ENCODE measurements at regions not wholly inside any gene's neighbourhood (a gene's known extent, or its start where the extent isn't known, plus 50 kb on each side); places are given as distances from the start of the nearest gene placed in this dataset.

DNA sequence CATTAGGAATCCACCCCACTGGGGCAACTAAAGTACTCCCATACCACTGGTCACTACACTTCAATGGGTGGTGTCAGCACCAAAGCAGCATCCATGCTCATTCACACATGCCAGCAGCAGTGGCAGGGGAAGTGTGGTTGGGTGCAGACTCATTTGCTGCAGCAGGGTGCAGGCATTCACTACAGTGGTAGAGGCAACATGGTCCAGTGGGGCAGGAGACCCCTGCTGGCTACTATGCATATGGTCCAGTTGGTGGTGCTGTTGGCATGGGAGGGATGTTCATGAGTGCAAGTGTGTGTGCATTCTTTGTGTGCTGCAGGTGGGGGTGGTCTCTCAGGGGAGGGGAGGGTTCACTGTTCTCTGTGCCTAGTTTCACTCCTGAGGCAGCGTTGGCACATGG lies 908.4 kb upstream of the NOVA1 start:
- ChIA-PET POLR2A (no interaction called here), CTCF (no interaction called here)
- DNase-seq (no peak), ATAC-seq (ENCODE audit: low read depth) (no peak)
- no peaks in the 10 kb centered on the region for H4K20me1 ChIP-seq (ENCODE audit: control insufficient read depth, insufficient read depth, low read length, poor library complexity, severe bottlenecking)
- H3K27me3 ChIP-seq (replicated peaks in 1 of 4; ENCODE audit: control extremely low read depth in 1 of 4, control insufficient read depth in 3 of 4, insufficient read depth in 4 of 4, low read length in 3 of 4): no peaks in the 10 kb centered on the region
- H3K4me2 ChIP-seq (replicated peaks; ENCODE audit: low read depth, low read length, poor library complexity, severe bottlenecking): no peak overlapping the region
- no peaks in the 10 kb centered on the region for H3K36me3 ChIP-seq (replicated peaks in 1 of 2; ENCODE audit: control extremely low read depth in 1 of 2, control insufficient read depth in 1 of 2, extremely low read depth in 1 of 2, insufficient read depth in 2 of 2, low read length in 1 of 2)
- H3K27me3 Mint-ChIP-seq: no peaks in the 10 kb centered on the region
- no peak overlapping the region for H3K4me3 ChIP-seq (ENCODE audit: control extremely low read depth in 1 of 5, extremely low read depth in 1 of 5, insufficient read depth in 1 of 5, low read depth in 2 of 5, low read length in 4 of 5)
- peaks cover 9% of the 10 kb centered on the region for H3K9me3 Mint-ChIP-seq (ENCODE audit: insufficient read depth)
- WGBS (ENCODE audit: insufficient coverage): 73% methylated on average over 1 of the region's 1 CpG
- H3K27ac ChIP-seq (ENCODE audit: low read length in 2 of 2): no peak overlapping the region
- H3K9me3 ChIP-seq (ENCODE audit: control extremely low read depth in 1 of 3, control insufficient read depth in 2 of 3, insufficient read depth in 1 of 3, low read length in 2 of 3): peaks cover 0 to 12% (median 2%) of the 10 kb centered on the region in 3 donors
- intact Hi-C loops (cut with micrococcal nuclease): no loop called here
- no peaks in the 10 kb centered on the region for H3K4me1 Mint-ChIP-seq
- no peak overlapping the region for H2AFZ ChIP-seq (ENCODE audit: insufficient read depth, low read depth, low read length, poor library complexity, severe bottlenecking)
- no peaks in the 10 kb centered on the region for H3K4me1 ChIP-seq (ENCODE audit: control insufficient read depth in 2 of 2, insufficient read depth in 2 of 2, low read length in 2 of 2)
- H3K27ac Mint-ChIP-seq: no peak overlapping the region
- H3K9ac ChIP-seq (ENCODE audit: low read length): no peak overlapping the region
- TF ChIP-seq, protein P1, sequence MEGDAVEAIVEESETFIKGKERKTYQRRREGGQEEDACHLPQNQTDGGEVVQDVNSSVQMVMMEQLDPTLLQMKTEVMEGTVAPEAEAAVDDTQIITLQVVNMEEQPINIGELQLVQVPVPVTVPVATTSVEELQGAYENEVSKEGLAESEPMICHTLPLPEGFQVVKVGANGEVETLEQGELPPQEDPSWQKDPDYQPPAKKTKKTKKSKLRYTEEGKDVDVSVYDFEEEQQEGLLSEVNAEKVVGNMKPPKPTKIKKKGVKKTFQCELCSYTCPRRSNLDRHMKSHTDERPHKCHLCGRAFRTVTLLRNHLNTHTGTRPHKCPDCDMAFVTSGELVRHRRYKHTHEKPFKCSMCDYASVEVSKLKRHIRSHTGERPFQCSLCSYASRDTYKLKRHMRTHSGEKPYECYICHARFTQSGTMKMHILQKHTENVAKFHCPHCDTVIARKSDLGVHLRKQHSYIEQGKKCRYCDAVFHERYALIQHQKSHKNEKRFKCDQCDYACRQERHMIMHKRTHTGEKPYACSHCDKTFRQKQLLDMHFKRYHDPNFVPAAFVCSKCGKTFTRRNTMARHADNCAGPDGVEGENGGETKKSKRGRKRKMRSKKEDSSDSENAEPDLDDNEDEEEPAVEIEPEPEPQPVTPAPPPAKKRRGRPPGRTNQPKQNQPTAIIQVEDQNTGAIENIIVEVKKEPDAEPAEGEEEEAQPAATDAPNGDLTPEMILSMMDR (IDR thresholded peaks at IDR 0.05): no peak
- no peak for TF ChIP-seq EZH2 (IDR thresholded peaks at IDR 0.05; ENCODE audit: borderline replicate concordance, insufficient read depth, low read depth, low read length, poor library complexity, severe bottlenecking)
- H3K4me3 Mint-ChIP-seq: no peak overlapping the region
- no peaks in the 10 kb centered on the region for H3K79me2 ChIP-seq (ENCODE audit: control insufficient read depth, insufficient read depth, low read length)

DNA sequence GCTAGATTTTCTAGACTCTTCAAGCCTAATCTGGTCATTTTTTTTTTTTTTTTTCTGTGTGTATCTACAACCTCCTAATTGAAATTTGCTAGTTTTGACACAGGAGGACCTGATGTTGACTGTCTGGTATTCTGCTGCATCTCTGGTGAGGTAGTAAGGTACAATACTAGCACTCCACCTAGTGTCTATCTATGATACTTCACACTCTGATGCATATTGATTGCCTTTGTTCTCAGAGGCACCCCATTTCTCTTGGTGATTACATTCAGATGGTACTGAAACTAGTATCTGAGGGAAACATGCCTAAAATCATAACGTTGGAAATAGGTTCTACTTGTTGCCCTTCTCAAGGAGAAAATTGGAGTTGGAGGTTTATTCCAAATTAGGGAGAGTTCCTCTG lies 930.5 kb upstream of the NOVA1 start:
- Histone ChIP-seq H3K36me3 (replicated peaks in 1 of 2; ENCODE audit: control extremely low read depth in 1 of 2, control insufficient read depth in 1 of 2, extremely low read depth in 1 of 2, insufficient read depth in 2 of 2, low read length in 1 of 2) (no peaks in the 10 kb centered on the region), H3K4me2 (replicated peaks; ENCODE audit: low read depth, low read length, poor library complexity, severe bottlenecking) (no peak overlapping the region), H3K79me2 (ENCODE audit: control insufficient read depth, insufficient read depth, low read length) (no peaks in the 10 kb centered on the region), H4K20me1 (ENCODE audit: control insufficient read depth, insufficient read depth, low read length, poor library complexity, severe bottlenecking) (no peaks in the 10 kb centered on the region), H3K4me3 (ENCODE audit: control extremely low read depth in 1 of 5, extremely low read depth in 1 of 5, insufficient read depth in 1 of 5, low read depth in 2 of 5, low read length in 4 of 5) (no peak overlapping the region), H3K4me1 (ENCODE audit: control insufficient read depth in 2 of 2, insufficient read depth in 2 of 2, low read length in 2 of 2) (no peaks in the 10 kb centered on the region), H3K27me3 (replicated peaks in 1 of 4; ENCODE audit: control extremely low read depth in 1 of 4, control insufficient read depth in 3 of 4, insufficient read depth in 4 of 4, low read length in 3 of 4) (no peaks in the 10 kb centered on the region), H3K27ac (ENCODE audit: low read length in 2 of 2) (no peak overlapping the region), H3K9me3 (ENCODE audit: control extremely low read depth in 1 of 3, control insufficient read depth in 2 of 3, insufficient read depth in 1 of 3, low read length in 2 of 3) (peaks cover 0 to 1% (median 0%) of the 10 kb centered on the region in 3 donors), H2AFZ (ENCODE audit: insufficient read depth, low read depth, low read length, poor library complexity, severe bottlenecking) (no peak overlapping the region), H3K9ac (ENCODE audit: low read length) (no peak overlapping the region)
- no CpG with 5 or more reads among the region's 1 CpG for WGBS (ENCODE audit: insufficient coverage)
- DNase-seq: no peak
- Mint-ChIP-seq H3K27me3 (no peaks in the 10 kb centered on the region), H3K4me3 (no peak overlapping the region), H3K27ac (no peak overlapping the region), H3K9me3 (ENCODE audit: insufficient read depth) (peaks cover 3% of the 10 kb centered on the region), H3K4me1 (no peaks in the 10 kb centered on the region)
- TF ChIP-seq EZH2 (IDR thresholded peaks at IDR 0.05; ENCODE audit: borderline replicate concordance, insufficient read depth, low read depth, low read length, poor library complexity, severe bottlenecking): no peak
- TF ChIP-seq, protein P1 (IDR thresholded peaks at IDR 0.05): no peak
- intact Hi-C loops (cut with micrococcal nuclease): no loop called here
- ATAC-seq (ENCODE audit: low read depth): no peak
- ChIA-PET CTCF (no interaction called here), POLR2A (no interaction called here)
